Upper lobe of right lung (tissue), 1 donor: ENCODE measurements at regions not wholly inside any gene's neighbourhood (a gene's known extent, or its start where the extent isn't known, plus 50 kb on each side); places are given as distances from the start of the nearest gene placed in this dataset.

Source experiments
- ATAC-seq: fragments of 200-7000 bp; cut with Tn5 transposase; one replicate; pipeline ENCODE4 v1.9.1; 2020; ENCODE audit warnings: mild to moderate bottlenecking, moderate library complexity
- DNase-seq: peaks from one replicate; pipeline ENCODE4 v3.0.0-alpha.2; 2020
- H3K27ac ChIP-seq: fragments of 200-600 bp; one replicate; pipeline ENCODE4 v1.8.0; 2022
- H3K27me3 ChIP-seq: fragments of 200-600 bp; one replicate; pipeline ENCODE4 v1.8.0; 2022; ENCODE audit warnings: mild to moderate bottlenecking
- H3K36me3 ChIP-seq: fragments of 200-600 bp; one replicate; pipeline ENCODE4 v1.8.0; 2022
- H3K4me1 ChIP-seq: fragments of 200-600 bp; one replicate; pipeline ENCODE4 v1.8.0; 2022
- H3K4me3 ChIP-seq: fragments of 200-600 bp; one replicate; pipeline ENCODE4 v1.8.0; 2022; ENCODE audit warnings: mild to moderate bottlenecking
- H3K9me3 ChIP-seq: fragments of 200-600 bp; one replicate; pipeline ENCODE4 v1.8.0; 2022
- intact Hi-C: fragments of 100-400 bp; cut with DNase I; formaldehyde crosslinking; loops from one replicate; pipeline ENCODE4 v1.11.0; 2022
- TF ChIP-seq, protein P1 (sequence below): fragments of 200-600 bp; IDR thresholded peaks from one replicate; pipeline ENCODE4 v1.8.0; 2022; ENCODE audit warnings: antibody characterized with exemption
- donor health status: DM: no; HTN: yes; CAD: no; lungs with severe emphysema.

DNA sequence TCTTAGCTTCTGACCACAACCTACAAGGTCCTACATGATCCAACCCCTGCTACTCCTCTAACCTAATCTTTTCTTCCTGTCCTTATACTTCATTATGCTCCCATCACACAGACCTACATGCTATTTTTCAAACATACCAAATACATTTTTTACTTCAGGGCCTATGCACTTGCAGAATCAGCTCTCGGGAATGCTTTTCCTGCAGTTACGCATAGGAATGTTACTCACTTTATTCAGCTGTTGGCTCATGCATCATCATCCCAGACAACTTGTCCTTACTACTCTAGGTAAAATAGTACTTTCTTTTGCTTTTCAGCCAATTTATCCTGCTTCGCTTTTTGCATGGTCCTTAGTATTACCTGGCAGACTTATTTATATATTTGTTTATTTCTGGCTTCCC, 105.6 kb downstream of the OXSM start:
- no peaks in the 10 kb centered on the region for H3K36me3 ChIP-seq
- no peak overlapping the region for H3K4me3 ChIP-seq
- H3K4me1 ChIP-seq, result no peaks in the 10 kb centered on the region
- TF ChIP-seq, protein P1, sequence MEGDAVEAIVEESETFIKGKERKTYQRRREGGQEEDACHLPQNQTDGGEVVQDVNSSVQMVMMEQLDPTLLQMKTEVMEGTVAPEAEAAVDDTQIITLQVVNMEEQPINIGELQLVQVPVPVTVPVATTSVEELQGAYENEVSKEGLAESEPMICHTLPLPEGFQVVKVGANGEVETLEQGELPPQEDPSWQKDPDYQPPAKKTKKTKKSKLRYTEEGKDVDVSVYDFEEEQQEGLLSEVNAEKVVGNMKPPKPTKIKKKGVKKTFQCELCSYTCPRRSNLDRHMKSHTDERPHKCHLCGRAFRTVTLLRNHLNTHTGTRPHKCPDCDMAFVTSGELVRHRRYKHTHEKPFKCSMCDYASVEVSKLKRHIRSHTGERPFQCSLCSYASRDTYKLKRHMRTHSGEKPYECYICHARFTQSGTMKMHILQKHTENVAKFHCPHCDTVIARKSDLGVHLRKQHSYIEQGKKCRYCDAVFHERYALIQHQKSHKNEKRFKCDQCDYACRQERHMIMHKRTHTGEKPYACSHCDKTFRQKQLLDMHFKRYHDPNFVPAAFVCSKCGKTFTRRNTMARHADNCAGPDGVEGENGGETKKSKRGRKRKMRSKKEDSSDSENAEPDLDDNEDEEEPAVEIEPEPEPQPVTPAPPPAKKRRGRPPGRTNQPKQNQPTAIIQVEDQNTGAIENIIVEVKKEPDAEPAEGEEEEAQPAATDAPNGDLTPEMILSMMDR, result no peak
- H3K27me3 ChIP-seq, result no peaks in the 10 kb centered on the region
- H3K27ac ChIP-seq, result no peak overlapping the region
- ATAC-seq (no peak), DNase-seq (no peak)
- H3K9me3 ChIP-seq, result no peaks in the 10 kb centered on the region
- intact Hi-C loops, result no loop called here

DNA sequence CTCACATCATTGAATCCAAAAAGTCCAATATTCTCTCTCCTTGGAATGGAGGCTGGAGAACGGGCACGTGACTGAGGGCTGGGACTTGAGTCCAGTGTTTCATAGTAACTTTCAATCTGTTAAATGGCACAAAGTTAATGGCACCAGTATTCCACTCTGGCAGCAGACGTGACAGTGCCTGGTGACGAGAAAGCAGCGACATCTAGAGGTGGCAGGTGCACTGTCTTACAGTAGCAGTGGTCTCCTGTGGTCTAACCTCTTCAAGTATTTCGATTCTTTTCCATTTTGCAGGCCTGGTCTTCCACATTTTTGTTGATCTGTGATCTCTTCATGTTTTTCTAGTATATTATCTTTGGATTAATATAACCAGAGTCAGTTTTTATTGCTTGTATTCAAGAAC, 107.1 kb downstream of the OXSM start:
- H3K9me3 ChIP-seq, result no peaks in the 10 kb centered on the region
- no peaks in the 10 kb centered on the region for H3K36me3 ChIP-seq
- H3K4me1 ChIP-seq, result no peaks in the 10 kb centered on the region
- TF ChIP-seq, protein P1, result no peak
- intact Hi-C loops, result no loop called here
- ATAC-seq, result no peak
- no peak overlapping the region for H3K4me3 ChIP-seq
- no peaks in the 10 kb centered on the region for H3K27me3 ChIP-seq
- no peak for DNase-seq
- no peak overlapping the region for H3K27ac ChIP-seq

DNA sequence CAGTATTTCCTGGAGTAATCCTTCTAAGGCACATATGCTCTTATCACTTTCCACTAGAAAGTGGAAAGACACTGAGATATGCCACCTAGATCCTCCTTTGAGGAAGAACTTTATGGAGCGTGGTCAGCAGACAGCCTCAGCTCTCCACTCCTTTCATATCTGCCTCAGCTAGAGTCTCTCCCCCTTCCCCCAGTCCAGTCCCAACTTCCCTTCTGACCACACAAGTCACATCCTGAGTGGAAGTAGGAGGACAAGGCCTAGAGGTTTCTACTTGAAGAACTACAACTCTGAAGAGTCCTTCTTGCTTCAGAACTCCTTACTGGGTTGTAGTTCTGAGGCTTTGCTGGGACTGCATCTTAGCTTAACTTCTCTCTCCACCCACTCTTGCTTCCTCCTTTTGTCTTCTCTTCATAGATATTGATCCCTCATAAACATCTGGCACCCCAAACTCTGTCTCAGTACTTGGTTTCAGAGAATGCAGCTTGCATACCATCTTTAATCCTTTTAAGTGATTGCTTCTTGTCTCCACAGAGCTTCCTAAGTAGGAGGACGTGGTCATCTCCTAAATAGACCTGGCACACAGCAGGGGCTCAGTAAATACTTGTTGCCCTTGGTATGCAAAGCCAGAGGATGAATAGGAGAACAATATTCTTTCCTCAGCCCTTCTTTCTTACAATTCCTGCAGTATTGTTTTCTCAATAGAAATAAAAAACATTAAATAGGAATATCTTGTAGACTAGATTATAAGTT, 109.6 kb downstream of the OXSM start:
- H3K27me3 ChIP-seq, result no peaks in the 10 kb centered on the region
- intact Hi-C loops, result no loop called here
- TF ChIP-seq, protein P1, result no peak
- no peaks in the 10 kb centered on the region for H3K4me1 ChIP-seq
- no peak overlapping the region for H3K4me3 ChIP-seq
- no peak overlapping the region for H3K27ac ChIP-seq
- ATAC-seq (peak; percentile 21), DNase-seq (no peak)
- no peaks in the 10 kb centered on the region for H3K9me3 ChIP-seq
- H3K36me3 ChIP-seq, result no peaks in the 10 kb centered on the region

DNA sequence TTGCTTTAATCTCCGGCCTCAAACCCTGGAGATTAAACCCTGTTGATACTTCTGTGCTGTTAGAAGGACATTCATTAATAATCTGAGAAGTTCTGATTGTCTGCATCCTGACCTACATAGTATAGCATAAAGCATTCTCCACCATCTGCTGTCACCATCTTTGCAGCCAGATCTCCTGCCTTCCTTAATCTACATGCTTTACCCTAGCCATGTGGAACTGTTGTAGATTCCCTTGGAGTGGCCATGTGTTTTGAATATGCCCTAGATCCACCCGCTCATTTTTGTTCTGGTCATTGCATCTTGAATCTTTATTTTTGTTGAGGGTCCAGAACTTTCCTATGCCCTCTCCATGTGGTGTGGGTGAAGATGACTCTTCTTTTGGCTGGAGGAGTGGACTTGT, 110.3 kb downstream of the OXSM start:
- no peak for ATAC-seq

DNA sequence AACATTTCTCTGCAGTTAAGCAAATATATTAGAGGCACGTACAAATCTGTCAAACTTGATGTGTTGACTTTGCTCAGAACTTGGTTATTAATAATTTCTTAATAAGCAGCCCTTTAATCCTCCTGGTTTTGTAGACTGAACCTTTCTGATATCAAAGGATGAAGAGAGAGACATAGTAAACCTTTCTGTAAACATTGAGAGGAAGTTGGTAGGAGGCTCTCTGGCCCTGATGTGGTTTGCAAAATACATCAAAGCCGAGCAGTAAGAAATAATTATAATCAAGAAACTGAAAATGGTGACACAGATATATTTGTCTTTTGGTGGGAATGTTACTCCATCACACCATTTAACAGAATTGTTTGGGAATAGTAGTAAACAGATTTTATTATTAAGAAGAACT, 111.9 kb downstream of the OXSM start:
- Histone ChIP-seq H3K27me3 (no peaks in the 10 kb centered on the region), H3K9me3 (no peaks in the 10 kb centered on the region), H3K4me1 (no peaks in the 10 kb centered on the region), H3K36me3 (no peaks in the 10 kb centered on the region), H3K27ac (no peak overlapping the region), H3K4me3 (no peak overlapping the region)
- TF ChIP-seq, protein P1, result no peak
- DNase-seq (no peak), ATAC-seq (no peak)
- intact Hi-C loops, result no loop called here

More for the DNA sequence above, 110.3 kb downstream of the OXSM start:
- H3K9me3 ChIP-seq, result no peaks in the 10 kb centered on the region
- H3K36me3 ChIP-seq, result no peaks in the 10 kb centered on the region
- TF ChIP-seq, protein P1, result no peak
- H3K4me3 ChIP-seq, result no peak overlapping the region
- DNase-seq, result no peak
- intact Hi-C loops, result no loop called here
- no peaks in the 10 kb centered on the region for H3K27me3 ChIP-seq
- no peaks in the 10 kb centered on the region for H3K4me1 ChIP-seq
- H3K27ac ChIP-seq, result no peak overlapping the region

DNA sequence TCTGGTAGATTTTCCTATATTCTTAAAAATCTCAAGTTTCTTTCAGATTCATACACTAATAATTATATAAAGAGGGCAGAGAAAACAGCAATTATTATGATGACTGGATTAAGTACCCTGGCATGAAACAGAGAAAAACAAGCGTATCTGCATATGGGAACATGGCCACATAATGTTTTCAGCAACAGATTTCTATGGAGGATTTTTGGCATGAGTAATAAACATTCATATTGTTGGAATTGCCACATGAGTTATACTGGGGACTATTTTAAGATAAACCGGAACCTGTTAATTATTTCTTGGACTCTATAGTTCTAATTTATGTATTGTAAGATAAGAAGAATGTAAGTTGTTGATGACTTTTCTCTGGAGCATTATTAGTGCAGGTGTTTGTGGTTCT, 112.7 kb downstream of the OXSM start:
- no peak overlapping the region for H3K27ac ChIP-seq
- TF ChIP-seq, protein P1, result no peak
- no peak for ATAC-seq
- DNase-seq, result no peak
- no peaks in the 10 kb centered on the region for H3K36me3 ChIP-seq
- intact Hi-C loops, result no loop called here
- H3K4me1 ChIP-seq, result no peaks in the 10 kb centered on the region
- no peaks in the 10 kb centered on the region for H3K9me3 ChIP-seq
- no peaks in the 10 kb centered on the region for H3K27me3 ChIP-seq
- H3K4me3 ChIP-seq, result no peak overlapping the region
